Mucosa of gallbladder (tissue), 1 donor: ENCODE measurements at regions not wholly inside any gene's neighbourhood (a gene's known extent, or its start where the extent isn't known, plus 50 kb on each side); places are given as distances from the start of the nearest gene placed in this dataset.

ENCODE experiments used
- DNase-seq: peaks from one replicate; pipeline ENCODE4 v3.0.0-alpha.2; 2020; ENCODE audit warnings: low spot score
- donor health status: DM: no; HTN: no; CAD: no.

DNA sequence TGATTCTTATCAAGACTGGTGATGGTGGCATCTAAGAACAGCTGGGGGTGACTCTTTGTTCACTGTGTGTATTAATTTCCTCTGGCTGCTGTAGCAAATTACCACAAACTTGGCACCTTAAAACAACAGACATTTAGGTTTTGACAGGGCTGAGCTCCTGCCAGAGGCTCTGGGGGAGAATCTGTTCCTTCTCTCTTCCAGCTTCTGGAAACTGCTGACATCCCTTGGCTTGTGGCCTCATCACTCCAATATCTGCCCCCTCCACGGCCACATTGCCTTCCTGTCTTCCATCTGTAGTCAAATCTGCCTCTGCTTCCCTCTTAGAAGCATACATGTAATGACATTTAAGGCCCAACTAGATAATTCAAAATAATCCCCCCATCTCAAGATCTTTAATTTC, 274.9 kb downstream of the PRL start:
- no peak for DNase-seq

DNA sequence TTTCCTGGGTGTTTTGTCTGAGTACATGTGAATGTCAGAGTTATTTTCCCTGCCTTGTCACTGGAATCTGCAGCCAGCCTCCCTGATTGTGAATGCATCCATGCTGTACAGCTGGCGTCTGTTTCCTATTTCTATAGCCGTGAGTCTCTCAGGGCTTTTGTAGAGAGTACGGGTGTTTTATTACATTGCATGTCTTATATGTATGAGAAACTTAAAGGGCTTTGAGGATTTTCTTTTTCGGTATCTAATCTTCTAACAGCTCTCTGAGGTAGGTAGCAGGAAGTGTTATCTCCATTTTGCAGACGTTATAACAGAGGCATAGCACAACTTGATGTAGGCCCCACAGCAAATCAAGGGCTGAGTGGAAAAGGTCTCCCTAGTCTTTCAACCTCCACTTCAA, 272.9 kb downstream of the PRL start:
- no peak for DNase-seq

DNA sequence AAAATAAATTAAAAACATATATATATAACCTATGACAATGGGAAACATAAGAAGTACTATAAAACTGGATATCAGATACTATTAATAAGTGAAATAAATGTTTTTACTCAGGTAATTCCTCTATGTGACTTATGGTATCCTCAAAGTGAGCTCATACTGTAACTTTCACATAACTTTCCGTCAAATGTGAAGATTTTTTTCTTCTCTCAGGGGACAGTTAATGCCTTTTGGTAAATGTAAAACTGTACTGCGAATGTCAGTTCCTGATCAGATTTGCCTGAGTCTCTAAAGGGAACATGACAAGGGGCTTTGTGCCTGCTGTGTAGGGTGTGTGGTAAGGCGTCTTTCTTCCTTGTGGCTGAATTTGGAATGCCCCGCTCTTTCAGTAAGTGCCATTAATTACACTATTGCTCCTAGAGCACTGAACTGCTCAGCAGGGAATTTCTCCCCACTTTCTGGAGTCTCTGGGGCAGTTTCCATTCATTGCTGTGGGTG, 271.8 kb downstream of the PRL start:
- DNase-seq = no peak

DNA sequence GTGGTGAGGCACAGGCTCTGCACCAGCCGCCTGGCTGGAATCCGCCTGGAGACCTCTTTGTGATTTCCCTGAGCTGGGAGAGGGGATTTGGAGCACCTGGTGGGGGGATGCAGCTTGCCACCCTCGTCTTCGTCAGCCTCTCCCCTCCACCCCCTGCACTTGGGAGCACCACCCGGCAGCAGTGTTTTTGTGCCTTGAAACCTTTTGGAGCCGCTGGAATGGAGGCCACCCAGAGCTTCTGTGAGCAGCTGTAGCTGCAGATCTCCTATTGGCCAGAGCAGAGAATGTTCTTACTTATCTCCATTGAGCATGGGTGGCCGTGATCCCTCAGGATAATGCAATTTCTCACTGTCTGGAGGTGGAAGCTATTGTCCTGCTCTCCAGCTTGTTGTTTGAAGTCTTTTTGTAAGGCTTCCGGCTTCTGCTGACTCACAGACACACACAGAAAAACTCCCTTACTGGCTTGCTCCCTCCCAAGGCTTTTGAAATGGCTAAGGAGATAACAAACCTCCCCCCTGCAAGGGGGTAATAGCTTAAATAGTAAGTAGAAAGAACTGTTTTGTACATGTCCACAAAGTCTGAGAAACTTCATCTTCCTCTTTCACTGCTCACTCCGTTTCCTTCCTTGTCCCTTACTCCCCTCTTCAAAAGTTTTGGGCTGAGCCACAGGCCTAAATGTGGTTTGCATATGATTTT, 271.2 kb downstream of the PRL start:
- peak; percentile 19 for DNase-seq

DNA sequence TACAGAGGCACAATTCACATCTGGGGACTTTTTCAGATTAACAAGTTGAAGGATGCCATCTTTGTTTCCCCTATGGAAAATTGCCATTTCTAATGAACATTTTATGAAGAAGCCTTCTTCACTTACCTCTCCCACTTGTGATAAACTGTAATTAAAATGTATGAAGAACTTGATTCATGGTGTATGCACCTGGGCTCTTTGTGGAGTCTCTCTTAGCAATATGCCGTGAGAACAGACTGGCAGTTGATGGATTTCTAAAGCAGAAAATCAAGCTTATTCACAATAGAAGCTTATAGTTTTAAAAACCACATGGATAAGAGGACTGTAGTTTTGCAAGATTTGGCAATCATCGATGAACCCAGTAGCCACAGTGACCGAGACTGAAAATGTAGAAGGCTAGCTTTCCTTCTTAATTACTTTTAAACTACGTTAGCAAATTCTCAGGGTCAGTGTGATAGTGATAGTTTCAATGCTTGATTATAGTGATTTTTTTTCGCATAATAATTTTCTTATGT, 270.6 kb downstream of the PRL start:
- DNase-seq = no peak

DNA sequence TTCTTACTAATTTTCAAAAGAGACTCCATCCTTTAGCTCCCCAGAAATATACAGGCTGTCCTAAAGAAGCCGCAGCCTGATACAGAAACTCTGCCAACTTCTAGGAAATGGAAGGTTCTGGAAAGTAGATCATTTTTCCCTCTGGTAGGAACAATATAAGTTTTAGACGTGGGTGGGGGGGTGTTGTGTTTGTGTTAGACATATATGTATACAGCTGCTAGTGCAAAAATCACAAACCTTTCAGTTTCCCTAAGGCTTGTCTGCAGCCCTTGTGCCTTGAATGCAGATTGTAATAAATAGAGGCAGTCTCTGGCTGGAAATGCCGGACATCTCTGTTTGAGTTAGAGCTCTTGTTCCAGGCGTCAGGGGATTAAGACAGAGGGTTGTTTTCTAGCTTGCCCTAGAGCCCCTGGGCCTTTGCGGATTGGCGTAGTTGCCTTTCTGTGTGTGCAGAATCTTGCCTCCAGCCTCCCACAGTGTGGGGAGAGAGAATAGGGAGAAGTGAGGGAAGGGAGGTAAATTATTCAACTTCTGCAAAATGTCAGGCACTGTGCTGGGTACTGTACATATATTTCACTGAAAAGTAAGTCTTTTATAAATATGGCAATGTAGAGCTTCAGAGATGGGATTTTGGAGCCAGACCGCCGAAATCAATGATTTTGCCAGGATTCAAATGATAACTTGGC, 269.7 kb downstream of the PRL start:
- no peak for DNase-seq

DNA sequence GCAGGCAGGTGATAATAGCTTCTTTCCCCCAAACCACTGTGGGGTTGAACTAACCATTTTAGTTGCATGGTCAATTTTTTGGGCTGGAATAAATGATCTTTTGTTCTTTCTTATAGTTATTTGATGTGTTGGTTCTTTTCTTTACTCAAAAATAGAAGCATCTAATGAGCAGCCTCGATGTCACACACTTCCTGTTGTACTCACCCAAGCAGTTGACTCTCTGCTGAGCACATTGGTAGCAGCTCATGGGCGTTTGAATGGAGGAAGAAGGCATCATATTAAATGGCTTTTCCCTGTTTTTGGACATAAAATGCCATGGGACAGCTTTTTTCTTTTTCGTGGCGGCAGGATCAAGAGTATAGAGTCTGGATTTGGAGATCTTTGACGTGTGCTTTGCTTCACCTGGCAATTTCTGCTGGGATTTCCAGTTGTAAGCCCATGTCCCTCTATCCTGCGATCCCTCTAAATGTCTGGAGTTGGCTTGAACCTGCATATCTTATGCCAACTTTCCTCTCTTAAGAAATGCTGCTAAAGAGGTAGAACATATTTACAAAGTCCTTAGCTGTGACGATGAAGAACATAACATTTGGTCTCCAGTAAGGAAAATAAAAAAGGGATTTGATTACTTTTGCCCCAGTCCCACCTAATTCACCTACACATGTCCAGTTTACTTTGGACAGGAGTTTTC, 268.3 kb downstream of the PRL start:
- DNase-seq = no peak

DNA sequence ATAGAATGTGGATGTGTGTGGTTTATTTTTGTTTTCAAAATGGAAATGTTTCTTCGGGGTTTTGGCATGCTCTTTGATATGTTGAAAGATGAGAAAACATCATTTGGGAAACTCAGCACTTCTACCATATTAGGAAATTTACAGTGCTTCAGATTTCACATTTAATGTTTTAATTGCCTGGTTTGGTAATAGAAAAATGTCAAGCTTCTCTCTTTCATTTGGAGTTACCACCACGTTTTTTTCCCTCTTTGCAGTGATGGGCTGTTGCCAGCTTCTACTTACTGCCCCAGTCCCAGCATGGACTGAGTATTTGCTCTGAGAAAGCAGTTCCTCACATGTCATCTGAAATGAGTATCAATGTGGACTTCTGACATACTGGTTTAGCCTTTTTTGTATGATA, 267.7 kb downstream of the PRL start:
- DNase-seq = no peak

DNA sequence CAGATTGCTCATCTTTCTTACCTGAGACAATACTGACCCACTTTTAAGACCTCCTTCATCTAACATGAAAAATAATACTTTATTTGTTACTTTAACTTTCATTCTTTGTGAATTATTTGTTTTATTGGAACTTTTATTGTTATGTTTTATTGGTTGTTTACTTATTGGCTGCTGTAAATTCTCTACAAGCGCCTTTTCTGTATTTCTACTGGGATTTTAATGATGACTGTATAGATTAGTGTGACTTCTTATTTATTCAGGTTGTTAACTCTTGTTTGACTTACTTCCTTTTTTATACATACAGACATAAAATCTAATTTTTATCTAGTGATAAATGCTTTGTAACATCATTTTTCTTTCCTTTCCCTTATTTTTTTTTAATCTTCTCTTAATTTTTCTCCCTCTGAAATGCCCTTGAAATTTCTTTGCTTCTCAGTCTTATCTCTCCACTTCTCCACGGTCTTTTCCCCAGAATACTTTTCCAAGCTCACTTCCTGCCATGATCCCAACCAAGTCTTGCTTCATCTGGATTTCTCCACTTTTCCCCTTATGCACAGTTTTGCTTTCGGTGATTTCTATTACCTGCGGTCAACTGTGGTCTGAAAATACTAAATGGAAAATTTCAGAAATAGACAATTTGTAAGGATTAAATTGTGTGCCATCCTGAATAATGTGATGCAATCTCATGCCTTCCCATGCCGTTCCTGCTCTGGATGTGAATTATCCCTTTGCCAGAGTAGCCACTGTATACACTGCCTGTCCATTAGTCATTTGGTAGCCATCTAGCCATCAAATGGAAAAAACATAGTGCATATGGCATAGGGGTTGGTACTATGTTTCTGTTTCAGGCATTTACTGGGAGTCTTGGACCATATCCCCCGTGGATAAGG, 265.9 kb downstream of the PRL start:
- DNase-seq = no peak

DNA sequence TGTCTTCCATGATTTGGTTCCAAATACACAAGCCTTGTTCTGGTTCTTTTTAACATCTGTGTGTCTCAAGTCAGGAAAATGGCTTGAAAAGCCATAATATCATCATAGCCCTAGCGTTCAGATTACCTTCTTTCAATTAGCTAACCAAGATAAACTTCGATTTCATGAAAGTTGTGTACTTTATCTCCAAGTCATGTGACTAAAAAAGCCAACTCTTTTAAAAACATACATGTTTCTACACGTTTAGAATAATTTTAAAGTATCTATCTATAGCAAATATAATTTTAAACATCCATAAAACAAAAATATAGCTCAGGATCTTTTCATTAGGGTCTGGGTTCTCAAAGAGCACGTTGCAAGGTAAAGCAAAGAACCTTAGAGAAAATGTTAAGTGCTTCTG, 261.1 kb downstream of the PRL start:
- no peak for DNase-seq

DNA sequence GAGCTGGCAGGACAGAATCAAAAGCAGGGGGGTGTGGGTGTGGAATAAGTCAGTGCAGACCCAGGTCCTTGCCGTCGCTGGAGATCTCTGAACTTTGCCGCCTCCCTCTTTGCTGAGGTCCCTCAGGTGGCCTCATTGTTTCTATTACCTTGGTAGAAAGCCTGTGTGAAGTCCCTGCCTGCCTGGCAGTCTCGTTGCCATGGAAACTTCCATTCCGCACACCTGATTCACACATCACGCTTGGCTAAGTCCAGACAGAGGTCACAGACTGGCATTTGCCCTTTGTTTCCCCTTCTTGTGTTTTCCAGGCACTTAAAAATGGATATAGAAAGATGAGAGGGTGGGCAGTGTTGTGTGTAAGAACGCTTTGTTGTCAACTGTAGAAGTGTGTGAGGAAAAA, 260.6 kb downstream of the PRL start:
- no peak for DNase-seq

DNA sequence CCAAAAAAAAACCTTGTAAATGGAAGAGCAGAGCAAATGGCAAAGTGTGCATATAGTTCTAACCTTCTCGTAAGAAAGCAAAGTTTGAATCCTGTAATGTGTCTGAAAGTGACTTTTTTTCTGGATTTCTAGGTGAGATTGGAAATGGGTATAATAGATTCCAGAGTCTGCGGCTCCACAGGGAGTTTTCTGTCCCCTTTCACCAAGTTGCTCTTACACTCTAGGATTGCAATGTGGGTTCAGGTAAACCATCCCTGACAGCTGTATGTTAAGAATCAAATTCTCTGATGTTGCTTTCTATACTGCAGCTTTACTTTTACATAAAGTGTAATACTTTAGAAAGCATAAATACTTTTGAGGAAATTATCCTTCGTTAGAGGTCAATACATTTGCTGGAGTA, 260.1 kb downstream of the PRL start:
- no peak for DNase-seq

DNA sequence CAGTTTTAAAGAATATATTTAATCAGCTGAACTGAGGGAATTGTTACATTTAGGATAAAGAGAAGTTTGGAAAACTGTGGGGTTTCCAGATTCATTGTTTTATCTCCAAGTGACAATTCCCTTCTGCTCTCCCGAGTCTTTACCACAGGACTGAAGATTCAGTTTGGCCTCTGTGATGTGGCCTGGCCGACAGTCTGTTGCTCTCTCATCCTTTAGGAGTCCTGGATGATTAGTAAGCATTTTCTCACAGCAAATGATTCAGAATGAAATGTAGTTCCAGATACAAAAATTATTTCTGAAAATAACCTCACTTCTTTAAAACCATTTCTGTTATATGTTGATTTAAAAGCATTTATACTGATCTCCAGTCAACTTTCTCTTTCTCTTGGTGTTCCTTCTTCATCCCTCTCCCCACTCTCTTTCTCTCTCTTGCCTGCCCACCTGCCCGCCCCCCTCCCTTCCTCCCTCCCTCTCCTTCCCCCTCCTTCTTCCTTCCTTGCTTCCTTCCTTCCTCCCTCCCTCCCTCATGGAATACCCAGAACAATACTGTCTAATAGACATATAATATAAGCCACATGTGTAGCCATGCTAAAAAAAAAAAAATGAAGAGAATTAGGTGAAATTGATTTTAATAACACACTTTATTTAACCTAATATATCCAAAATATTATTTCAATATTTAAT, 254.9 kb downstream of the PRL start:
- no peak for DNase-seq

DNA sequence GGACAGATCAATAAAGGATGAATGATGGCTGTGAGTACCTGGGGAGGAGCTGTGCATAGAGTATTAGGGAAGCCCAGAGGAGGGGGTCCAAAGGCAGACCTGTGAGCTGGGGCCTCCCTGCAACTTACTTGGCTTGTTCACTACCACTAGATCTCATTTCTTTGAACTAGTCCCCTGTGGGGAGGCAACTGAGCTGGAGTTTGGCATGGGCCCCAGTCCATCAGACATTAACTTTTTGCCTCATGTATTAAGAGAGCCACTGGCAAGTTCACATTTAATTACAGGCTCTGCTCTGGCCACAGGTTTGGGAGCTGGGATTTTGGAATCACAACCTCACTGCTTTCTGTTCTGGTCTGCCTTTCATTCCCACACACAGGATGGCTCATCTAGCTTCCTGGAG, 254.1 kb downstream of the PRL start:
- no peak for DNase-seq

DNA sequence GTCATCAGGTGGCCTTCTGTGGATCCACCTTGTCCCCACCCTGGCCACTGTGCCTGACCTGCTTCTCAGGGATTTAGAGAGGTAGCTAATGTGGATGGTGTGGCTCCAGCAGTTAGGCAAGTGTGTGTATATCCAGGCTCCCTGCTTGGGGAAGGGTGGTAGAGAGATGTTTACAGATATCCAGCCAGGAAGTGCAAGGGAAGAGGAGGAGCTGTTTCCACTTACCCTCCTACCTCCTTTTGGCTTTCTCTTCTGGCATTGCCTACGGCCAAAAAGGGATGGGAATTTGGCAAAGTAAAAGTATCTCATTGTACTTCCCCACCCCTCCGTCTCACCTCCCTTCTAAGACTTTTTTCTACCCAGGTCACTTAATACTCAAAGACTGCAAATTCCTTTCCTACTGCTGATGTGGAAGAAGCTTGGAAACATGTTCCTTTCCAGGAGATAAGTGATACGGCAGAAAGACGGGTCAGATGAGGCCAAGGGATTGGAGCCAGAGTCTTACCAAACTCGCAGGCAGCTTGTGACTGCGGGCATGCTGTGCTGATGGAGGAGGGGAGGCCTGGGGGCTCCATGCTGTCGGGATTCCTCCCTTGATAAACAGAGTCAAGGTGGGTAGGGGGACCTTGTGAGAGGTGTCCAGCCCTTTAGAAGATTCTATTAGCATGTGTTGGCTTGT, 253.4 kb downstream of the PRL start:
- DNase-seq = no peak

DNA sequence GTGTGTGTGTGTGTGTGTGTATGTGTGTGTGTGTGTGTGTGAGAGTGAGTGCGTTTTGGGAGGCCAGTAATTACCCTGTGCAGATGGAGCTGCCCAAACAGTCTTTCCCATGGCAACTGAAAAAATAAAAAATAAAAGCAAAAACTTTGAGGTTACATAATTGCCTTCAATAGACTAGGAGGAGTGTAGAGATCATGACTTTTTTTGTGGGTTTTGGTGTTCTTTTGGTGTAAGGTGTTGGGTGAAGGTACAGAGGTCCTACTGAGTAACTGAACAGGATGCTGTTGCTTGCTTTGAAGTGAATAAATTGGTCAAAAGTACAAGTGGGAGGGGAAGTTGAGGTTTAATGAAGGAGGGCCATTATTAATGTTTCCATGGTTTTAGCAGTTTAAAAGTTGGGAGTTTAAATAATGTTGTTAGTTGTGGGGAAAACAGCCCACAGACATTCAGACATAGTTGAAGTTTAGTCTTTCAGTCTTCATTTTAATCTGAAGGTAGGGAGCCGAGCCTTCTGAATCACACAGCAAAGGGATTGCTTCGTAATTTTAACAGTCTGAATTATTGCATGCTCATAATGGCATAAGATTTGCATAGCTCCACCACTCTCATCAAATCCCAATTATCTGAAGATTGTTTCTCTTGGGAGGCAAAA, 251.4 kb downstream of the PRL start:
- DNase-seq = no peak

DNA sequence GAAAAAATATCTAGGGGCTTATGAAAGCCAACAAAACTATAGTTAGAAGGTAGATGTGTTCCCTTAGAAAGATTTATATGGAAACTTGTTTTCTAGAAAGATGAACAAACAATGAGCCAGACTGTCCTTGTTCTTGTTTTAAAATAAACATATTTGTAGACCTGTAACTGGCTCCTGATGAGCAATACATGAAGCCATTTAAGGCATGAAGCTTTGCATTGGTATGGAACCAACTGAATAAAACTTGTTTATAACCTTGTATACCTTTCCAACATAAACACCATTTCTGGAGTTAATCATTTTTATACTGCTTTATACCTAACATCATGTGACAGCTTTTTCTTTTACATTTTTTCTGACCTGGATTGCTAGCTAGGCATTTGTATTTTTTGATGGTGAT, 247.8 kb downstream of the PRL start:
- DNase-seq = no peak

DNA sequence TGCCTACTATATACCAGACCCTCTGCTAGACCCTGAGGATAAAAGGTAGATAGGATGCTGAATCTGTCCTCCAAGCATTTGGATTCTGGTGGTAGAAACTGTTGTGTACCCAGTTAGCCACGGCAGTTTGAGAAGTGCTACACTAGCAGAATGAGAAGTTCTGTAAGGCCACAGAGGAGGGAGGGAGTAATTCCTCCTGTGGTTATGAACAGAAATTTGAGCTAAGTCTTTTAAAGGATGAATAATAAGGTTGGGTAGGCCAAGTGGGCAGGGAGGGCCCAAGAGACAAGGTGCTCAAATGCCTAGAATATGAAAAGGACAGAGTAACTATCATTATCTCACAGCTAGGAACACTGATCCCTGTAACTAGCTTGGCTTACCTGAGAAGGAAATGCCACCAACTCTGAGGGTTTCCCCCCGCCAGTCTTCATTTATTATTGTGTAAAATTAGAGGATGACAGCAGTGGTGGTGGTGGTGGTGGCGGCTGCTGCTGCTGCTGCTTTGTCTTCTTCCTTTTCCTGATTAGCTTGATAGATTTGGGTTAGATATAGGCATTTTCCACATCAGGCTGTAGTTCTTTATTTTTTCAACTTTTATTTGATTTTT, 243.3 kb downstream of the PRL start:
- no peak for DNase-seq

DNA sequence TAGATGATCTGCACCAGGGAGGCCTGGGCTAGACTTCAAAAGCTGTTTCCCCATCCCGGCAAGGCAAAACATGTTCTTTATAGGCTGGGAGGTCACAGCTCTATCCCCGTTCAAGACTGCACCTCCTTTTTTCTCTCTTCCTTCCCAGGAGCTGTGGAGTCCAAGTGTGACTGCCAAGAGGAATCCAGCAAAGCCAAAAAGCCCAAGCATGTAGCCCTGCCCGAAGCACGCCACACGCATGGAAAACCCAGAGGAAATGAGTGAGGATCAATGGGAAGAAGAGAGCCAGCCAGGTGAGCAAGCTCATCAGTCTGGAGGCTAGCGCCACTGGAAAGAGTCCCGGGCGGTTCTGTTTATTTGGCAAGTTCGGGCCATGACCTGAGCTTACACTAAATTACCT, 240.4 kb downstream of the PRL start:
- DNase-seq = no peak

DNA sequence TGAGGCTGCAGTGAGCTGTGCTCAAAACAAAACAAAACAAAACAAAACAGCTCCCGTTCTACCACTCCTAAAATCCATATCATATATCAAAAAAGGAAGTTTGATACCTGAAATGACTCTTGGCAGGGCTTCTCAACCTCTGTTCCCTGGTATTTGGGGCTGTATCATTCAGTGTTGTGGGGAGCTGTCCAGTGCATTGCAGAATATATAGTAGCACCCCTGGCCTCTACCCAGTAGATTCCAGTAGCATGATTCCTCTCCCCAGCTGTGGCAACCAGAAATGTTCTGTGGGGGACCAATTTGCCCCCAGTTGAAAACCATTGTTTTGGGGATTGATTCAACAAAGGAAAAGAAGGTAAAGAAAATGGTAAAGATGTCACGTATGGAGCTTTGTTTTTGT, 238.9 kb downstream of the PRL start:
- DNase-seq = no peak
